Endothelial cell of umbilical vein (primary cell): ENCODE measurements at regions not wholly inside any gene's neighbourhood (a gene's known extent, or its start where the extent isn't known, plus 50 kb on each side); places are given as distances from the start of the nearest gene placed in this dataset.

Experiments used
- BruUV-seq: library from RNA; stranded (reverse); fragments of 400-500 nt; replicated peaks from 2 replicates; lab custom pipeline; 2021; lab: Mats Ljungman, UMichigan
- CTCF ChIA-PET: fragments of 300-600, 350-600 bp; sonication (Branson Sonifier 250); formaldehyde crosslinking; loops from one replicate; lab custom pipeline; 2021; ENCODE audit warnings: antibody characterized with exemption, inconsistent platforms; lab: Charles Lee
- POLR2A ChIA-PET: fragments of 300-600, 350-600 bp; sonication (Branson Sonifier 250); formaldehyde crosslinking; loops from one replicate; lab custom pipeline; 2021; ENCODE audit warnings: antibody characterized with exemption, inconsistent platforms; lab: Charles Lee
- DNase-seq: peaks from one replicate; pipeline ENCODE4 v3.0.0-alpha.2; 2011; ENCODE audit warnings: low read depth, low spot score
- FAIRE-seq: peaks from 2 replicates; lab custom pipeline; 2011; peaks lifted over from hg19 to GRCh38; lab: Jason Lieb, UNC
- H2AFZ ChIP-seq: 2 replicates; pipeline ENCODE4 v1.6.0; 2012; ENCODE audit warnings: low read depth, low read length, control low read depth, inconsistent platforms
- H3K27ac ChIP-seq: 2 replicates; pipeline ENCODE4 v1.5.1; 2011; ENCODE audit warnings: low read depth, mild to moderate bottlenecking, control low read depth, low read length, moderate library complexity; ENCODE audit not compliant: insufficient read depth
- H3K27me3 ChIP-seq, 2 experiments: 2 replicates each; pipeline versions ENCODE4 v1.6.0 to v1.6.1; 2011; ENCODE audit warnings: low read length in 2 of 2, mixed read lengths in 1 of 2; ENCODE audit not compliant: control insufficient read depth in 2 of 2, insufficient read depth in 2 of 2
- H3K36me3 ChIP-seq, 2 experiments: 2 replicates in 1 of 2; 3 replicates in 1 of 2; pipeline ENCODE4 v1.5.1; 2011; ENCODE audit warnings: low read length in 2 of 2, mild to moderate bottlenecking in 1 of 2, moderate library complexity in 1 of 2; ENCODE audit not compliant: control insufficient read depth in 2 of 2, insufficient read depth in 2 of 2; ENCODE audit errors: extremely low read depth in 1 of 2
- H3K4me1 ChIP-seq: 3 replicates; pipeline ENCODE4 v1.5.1; 2011; ENCODE audit warnings: mild to moderate bottlenecking, low read length; ENCODE audit not compliant: control insufficient read depth, insufficient read depth; ENCODE audit errors: extremely low read depth
- H3K4me2 ChIP-seq: 2 replicates; pipeline ENCODE4 v1.6.1; 2011; ENCODE audit warnings: low read length, control low read depth, mixed read lengths; ENCODE audit not compliant: insufficient read depth
- H3K4me3 ChIP-seq, 3 experiments: fragments of 200-600 bp in 1 of 3; sonication (generic), shearing (Covaris generic) in 1 of 3; replicated peaks in 1 of 3; 2 replicates each; pipeline ENCODE4 v1.5.1; 2011 to 2016; ENCODE audit warnings: control low read depth in 3 of 3, low read length in 3 of 3, mild to moderate bottlenecking in 2 of 3, inconsistent platforms in 1 of 3, low read depth in 1 of 3, moderate library complexity in 1 of 3; ENCODE audit not compliant: insufficient read depth in 1 of 3
- H3K79me2 ChIP-seq: 2 replicates; pipeline ENCODE4 v1.6.0; 2012; ENCODE audit warnings: low read length, inconsistent platforms; ENCODE audit not compliant: control insufficient read depth, insufficient read depth
- H3K9ac ChIP-seq: replicated peaks from 2 replicates; pipeline ENCODE3; 2011; ENCODE audit warnings: low read length, control low read depth; ENCODE audit not compliant: insufficient read depth; ENCODE audit errors: extremely low read depth
- H3K9me1 ChIP-seq: replicated peaks from 3 replicates; pipeline ENCODE4 v1.6.0; 2011; ENCODE audit warnings: mild to moderate bottlenecking, low read length; ENCODE audit not compliant: control insufficient read depth, insufficient read depth; ENCODE audit errors: extremely low read depth
- H3K9me3 ChIP-seq: replicated peaks from 2 replicates; pipeline ENCODE4 v1.5.1; 2012; ENCODE audit warnings: low read length, inconsistent platforms; ENCODE audit not compliant: control insufficient read depth, insufficient read depth
- H4K20me1 ChIP-seq: replicated peaks from 2 replicates; pipeline ENCODE3; 2011; ENCODE audit warnings: mild to moderate bottlenecking, low read length; ENCODE audit not compliant: control insufficient read depth, insufficient read depth; ENCODE audit errors: extremely low read depth
- EZH2 ChIP-seq: IDR thresholded peaks from 2 replicates; pipeline ENCODE4 v1.6.1; 2012; ENCODE audit warnings: borderline replicate concordance, low read depth, mild to moderate bottlenecking, moderate library complexity, low read length, inconsistent platforms; ENCODE audit not compliant: severe bottlenecking
- FOS ChIP-seq: IDR thresholded peaks from 2 replicates; pipeline ENCODE4 v1.6.1; 2011; ENCODE audit warnings: mild to moderate bottlenecking, low read length, moderate library complexity, borderline replicate concordance; ENCODE audit not compliant: insufficient read depth
- GATA2 ChIP-seq: IDR thresholded peaks from 2 replicates; pipeline ENCODE4 v1.7.0; 2011; ENCODE audit warnings: low read depth, mild to moderate bottlenecking, moderate library complexity, mixed read lengths, low read length; ENCODE audit not compliant: insufficient read length, insufficient read depth
- JUN ChIP-seq: IDR thresholded peaks from 2 replicates; pipeline ENCODE4 v1.6.1; 2011; ENCODE audit warnings: borderline replicate concordance, low read depth; ENCODE audit not compliant: insufficient read length, insufficient read depth
- MYC ChIP-seq: IDR thresholded peaks from one replicate; pipeline ENCODE4 v1.6.1; 2011; ENCODE audit warnings: mild to moderate bottlenecking, low read depth, low read length
- POLR2A ChIP-seq: IDR thresholded peaks from 2 replicates; pipeline ENCODE4 v1.6.1; 2012; ENCODE audit warnings: low read depth, mild to moderate bottlenecking, control low read depth, low read length
- POLR2AphosphoS5 ChIP-seq: IDR thresholded peaks from 2 replicates; pipeline ENCODE4 v1.6.1; 2012; ENCODE audit warnings: low read depth, mild to moderate bottlenecking, control low read depth, low read length, moderate library complexity; ENCODE audit not compliant: insufficient read depth
- dilution Hi-C: fragments of 300-500 bp; cut with MboI; formaldehyde crosslinking; loops from one replicate; pipeline ENCODE4 v1.15.0; 2019; ENCODE audit warnings: low sequenced_read_pairs; ENCODE audit not compliant: extremely low pct_ligation_motif_present
- intact Hi-C: fragments of 100-400 bp; cut with micrococcal nuclease; formaldehyde crosslinking; loops from one replicate; pipeline ENCODE4 v1.10.0; 2022
- TF ChIP-seq, protein P1 (sequence below): IDR thresholded peaks from 2 replicates; pipeline ENCODE4 v1.6.1; 2011; ENCODE audit not compliant: insufficient read depth, insufficient read length
- TF ChIP-seq, protein P2 (sequence below), 2 donors: IDR thresholded peaks; 1 replicate in 1 of 2; 2 replicates in 1 of 2; pipeline ENCODE4 v1.5.1; 2011; ENCODE audit warnings: low read length in 2 of 2, mild to moderate bottlenecking in 2 of 2, moderate library complexity in 2 of 2, control low read depth in 1 of 2, inconsistent platforms in 1 of 2, low read depth in 1 of 2; ENCODE audit not compliant: insufficient read depth in 1 of 2; ENCODE audit errors: extremely low read depth in 1 of 2

DNA sequence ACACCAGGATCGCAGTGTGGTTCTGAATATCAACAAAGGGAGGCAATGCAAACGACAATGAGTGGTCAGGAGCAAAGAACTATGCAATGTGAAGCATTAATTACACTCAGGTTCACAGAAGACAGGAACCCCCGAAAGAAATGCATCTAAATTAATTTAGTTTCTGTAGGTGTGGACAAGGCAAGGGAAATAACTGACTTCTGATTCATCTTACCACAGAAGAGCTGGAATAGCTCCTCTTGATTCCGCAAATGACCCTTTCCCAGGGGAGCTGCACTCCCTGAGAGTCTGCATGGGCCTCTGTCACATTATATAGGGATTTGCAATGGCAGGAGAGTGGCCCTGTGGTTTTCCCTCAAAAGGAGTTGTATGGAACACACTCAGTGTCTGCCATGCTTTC lies 263.9 kb upstream of the APCDD1 start:
- intact Hi-C loops (no loop called here), dilution Hi-C loops (no loop called here)
- Histone ChIP-seq H3K4me3 (no peak overlapping the region), H3K79me2 (no peaks in the 10 kb centered on the region), H3K4me2 (no peak overlapping the region), H3K9me3 (no peaks in the 10 kb centered on the region), H3K36me3 (no peaks in the 10 kb centered on the region), H3K9ac (no peak overlapping the region), H3K27me3 (no peaks in the 10 kb centered on the region), H3K9me1 (no peaks in the 10 kb centered on the region), H4K20me1 (no peaks in the 10 kb centered on the region), H2AFZ (no peak overlapping the region), H3K4me1 (no peaks in the 10 kb centered on the region), H3K27ac (no peak overlapping the region)
- DNase-seq (no peak), FAIRE-seq (no peak)
- ChIA-PET POLR2A (no interaction called here), CTCF (interaction anchor here (1.3 kb wide), 1 partner anchor 21 kb away, joined by 3 read pairs; no protein-coding TSS in a partner anchor)
- no TSS peak for BruUV-seq
- TF ChIP-seq, protein P1, sequence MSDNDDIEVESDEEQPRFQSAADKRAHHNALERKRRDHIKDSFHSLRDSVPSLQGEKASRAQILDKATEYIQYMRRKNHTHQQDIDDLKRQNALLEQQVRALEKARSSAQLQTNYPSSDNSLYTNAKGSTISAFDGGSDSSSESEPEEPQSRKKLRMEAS = no peak
- TF ChIP-seq JUN (no peak), POLR2AphosphoS5 (no peak), EZH2 (no peak), MYC (no peak), FOS (no peak), POLR2A (no peak), GATA2 (no peak)
- TF ChIP-seq, protein P2, sequence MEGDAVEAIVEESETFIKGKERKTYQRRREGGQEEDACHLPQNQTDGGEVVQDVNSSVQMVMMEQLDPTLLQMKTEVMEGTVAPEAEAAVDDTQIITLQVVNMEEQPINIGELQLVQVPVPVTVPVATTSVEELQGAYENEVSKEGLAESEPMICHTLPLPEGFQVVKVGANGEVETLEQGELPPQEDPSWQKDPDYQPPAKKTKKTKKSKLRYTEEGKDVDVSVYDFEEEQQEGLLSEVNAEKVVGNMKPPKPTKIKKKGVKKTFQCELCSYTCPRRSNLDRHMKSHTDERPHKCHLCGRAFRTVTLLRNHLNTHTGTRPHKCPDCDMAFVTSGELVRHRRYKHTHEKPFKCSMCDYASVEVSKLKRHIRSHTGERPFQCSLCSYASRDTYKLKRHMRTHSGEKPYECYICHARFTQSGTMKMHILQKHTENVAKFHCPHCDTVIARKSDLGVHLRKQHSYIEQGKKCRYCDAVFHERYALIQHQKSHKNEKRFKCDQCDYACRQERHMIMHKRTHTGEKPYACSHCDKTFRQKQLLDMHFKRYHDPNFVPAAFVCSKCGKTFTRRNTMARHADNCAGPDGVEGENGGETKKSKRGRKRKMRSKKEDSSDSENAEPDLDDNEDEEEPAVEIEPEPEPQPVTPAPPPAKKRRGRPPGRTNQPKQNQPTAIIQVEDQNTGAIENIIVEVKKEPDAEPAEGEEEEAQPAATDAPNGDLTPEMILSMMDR (IDR thresholded peaks at IDR 0.05; ENCODE audit: extremely low read depth in 1 of 2, insufficient read depth in 1 of 2, low read depth in 1 of 2, low read length in 2 of 2) = no peak
